Thoracic aorta (tissue), 2 donors: ENCODE measurements at regions not wholly inside any gene's neighbourhood (a gene's known extent, or its start where the extent isn't known, plus 50 kb on each side); places are given as distances from the start of the nearest gene placed in this dataset.

Source experiments
- ATAC-seq: fragments of 150-250 bp; one replicate; pipeline ENCODE4 v1.8.0; 2017; ENCODE audit warnings: low read depth; ENCODE audit not compliant: insufficient number of reproducible peaks, low FRiP score
- DNase-seq: peaks from one replicate; pipeline ENCODE4 v3.0.0-alpha.2; 2020; ENCODE audit warnings: low spot score
- H3K27ac ChIP-seq, 2 donors: fragments of 200-600 bp; sonication (generic); 1 replicate in 1 of 2; 2 replicates in 1 of 2; pipeline ENCODE4 v1.5.1; 2016; ENCODE audit warnings: mild to moderate bottlenecking in 2 of 2, moderate library complexity in 2 of 2
- H3K27me3 ChIP-seq: fragments of 200-600 bp; sonication (generic); replicated peaks from 2 replicates; pipeline ENCODE4 v1.6.0; 2016; ENCODE audit warnings: mild to moderate bottlenecking; ENCODE audit not compliant: insufficient read depth
- H3K36me3 ChIP-seq: fragments of 200-600 bp; sonication (generic); one replicate; pipeline ENCODE4 v1.5.1; 2016
- H3K4me1 ChIP-seq, 2 donors: fragments of 200-600 bp; sonication (generic); 1 replicate in 1 of 2; 2 replicates in 1 of 2; pipeline versions ENCODE4 v1.5.1 to v1.6.0; 2016; ENCODE audit warnings: low read depth in 2 of 2, mild to moderate bottlenecking in 1 of 2; ENCODE audit not compliant: control insufficient read depth in 1 of 2
- H3K4me3 ChIP-seq: fragments of 200-600 bp; sonication (generic); 2 replicates; pipeline ENCODE4 v1.5.1; 2016; ENCODE audit warnings: mild to moderate bottlenecking
- H3K9me3 ChIP-seq: fragments of 200-600 bp; sonication (generic); 2 replicates; pipeline ENCODE4 v1.5.1; 2016
- CTCF ChIP-seq: fragments of 200-600 bp; sonication (generic); IDR thresholded peaks from one replicate; pipeline ENCODE4 v1.5.1; 2019; ENCODE audit warnings: antibody characterized with exemption

- TF ChIP-seq CTCF = no peak
- Histone ChIP-seq H3K4me3 (no peak overlapping the region), H3K4me1 (peaks cover 0 to 5% of the 10 kb centered on the region in 2 donors), H3K9me3 (no peaks in the 10 kb centered on the region), H3K27me3 (no peaks in the 10 kb centered on the region), H3K36me3 (no peaks in the 10 kb centered on the region), H3K27ac (no peak overlapping the region)
- DNase-seq (no peak), ATAC-seq (no peak)
These were observed 64.2 kb upstream of the FST start for GRCh38 chr5:53416144-53416738.

GRCh38 chr5:53418409-53418808, 62.0 kb upstream of the FST start:
- ATAC-seq = no peak
- H3K9me3 ChIP-seq = no peaks in the 10 kb centered on the region
- H3K4me1 ChIP-seq = peaks cover 0 to 5% of the 10 kb centered on the region in 2 donors
- no peak for DNase-seq
- H3K27ac ChIP-seq = no peak overlapping the region
- H3K27me3 ChIP-seq = no peaks in the 10 kb centered on the region
- no peak overlapping the region for H3K4me3 ChIP-seq
- H3K36me3 ChIP-seq = no peaks in the 10 kb centered on the region
- no peak for TF ChIP-seq CTCF

DNA sequence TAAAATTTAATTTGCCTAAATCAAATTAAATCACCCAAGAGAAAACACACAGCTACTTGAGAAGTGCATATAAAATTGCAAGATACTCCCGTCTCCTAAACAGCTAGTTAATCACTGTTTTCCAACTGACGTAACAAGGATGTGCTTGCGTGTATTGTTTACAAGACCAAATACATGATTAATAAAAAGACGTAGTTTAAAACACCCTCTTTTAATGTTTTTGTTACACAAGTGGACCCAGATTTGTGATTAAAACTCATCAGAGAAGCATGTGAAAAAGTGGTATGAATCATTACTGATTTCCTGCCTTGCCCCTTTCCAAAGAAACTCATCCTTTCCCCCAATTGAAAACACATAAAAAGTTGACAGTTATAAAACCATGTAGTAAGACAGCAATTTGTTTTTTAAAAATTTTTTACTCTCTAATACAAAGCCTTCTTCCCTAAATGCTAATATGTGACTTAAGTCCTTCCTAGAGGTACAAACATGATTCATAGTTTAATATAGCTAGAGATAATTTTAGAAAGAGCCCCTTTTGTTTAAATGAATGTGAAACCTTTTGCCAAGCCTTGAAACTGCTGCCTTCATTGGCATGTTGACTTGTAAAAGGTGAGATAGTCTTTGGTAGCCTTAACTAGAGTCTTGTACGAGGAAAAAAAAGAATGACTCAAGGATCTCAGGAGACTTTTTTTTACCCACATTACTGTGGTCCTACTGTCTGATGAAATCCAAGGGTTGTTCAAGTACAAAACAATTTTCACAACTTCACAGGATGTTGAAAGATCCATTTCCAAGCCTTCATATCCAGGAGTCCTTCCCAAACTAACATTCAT, 61.4 kb upstream of the FST start:
- Histone ChIP-seq H3K4me3 (no peak overlapping the region), H3K9me3 (no peaks in the 10 kb centered on the region), H3K4me1 (peaks cover 0 to 5% of the 10 kb centered on the region in 2 donors), H3K27me3 (no peaks in the 10 kb centered on the region), H3K36me3 (no peaks in the 10 kb centered on the region), H3K27ac (no peak overlapping the region)
- no peak for TF ChIP-seq CTCF
- DNase-seq = no peak
- peak; percentile 50 for ATAC-seq

- peaks cover 9 to 15% of the 10 kb centered on the region in 2 donors for H3K4me1 ChIP-seq
- no peaks in the 10 kb centered on the region for H3K9me3 ChIP-seq
- H3K4me3 ChIP-seq = no peak overlapping the region
- H3K27ac ChIP-seq = no peak overlapping the region
- DNase-seq = no peak
- no peak for TF ChIP-seq CTCF
- no peak for ATAC-seq
- no peaks in the 10 kb centered on the region for H3K36me3 ChIP-seq
- H3K27me3 ChIP-seq = no peaks in the 10 kb centered on the region
These were observed 57.9 kb upstream of the FST start for GRCh38 chr5:53422539-53422938.

DNA sequence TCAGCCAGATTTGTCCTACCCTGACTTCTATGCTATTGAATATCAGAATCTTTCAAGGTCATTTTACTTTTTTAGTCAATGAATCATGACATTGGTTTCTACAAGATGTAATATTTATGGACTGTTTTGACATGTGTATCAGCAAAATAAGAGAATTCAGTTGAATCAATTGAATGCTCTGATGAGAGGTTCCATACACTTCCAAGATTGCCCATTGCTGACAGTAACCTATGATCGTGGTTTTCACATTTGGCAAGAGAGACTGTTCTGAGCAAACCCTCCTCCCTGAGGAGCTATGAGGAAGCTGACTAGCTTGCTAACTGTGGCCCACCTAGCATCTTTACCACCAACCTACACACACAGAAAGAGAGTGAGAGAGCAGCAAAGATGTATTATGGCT, 56.7 kb upstream of the FST start:
- Histone ChIP-seq H3K9me3 (no peaks in the 10 kb centered on the region), H3K27me3 (no peaks in the 10 kb centered on the region), H3K36me3 (no peaks in the 10 kb centered on the region), H3K4me3 (no peak overlapping the region), H3K27ac (no peak overlapping the region), H3K4me1 (peaks cover 8 to 15% of the 10 kb centered on the region in 2 donors)
- TF ChIP-seq CTCF = no peak
- ATAC-seq = no peak
- DNase-seq = no peak
